Small intestine (tissue), 7 donors: ENCODE measurements at regions not wholly inside any gene's neighbourhood (a gene's known extent, or its start where the extent isn't known, plus 50 kb on each side); places are given as distances from the start of the nearest gene placed in this dataset.

Experiments used
- DNase-seq, 2 donors: peaks; one replicate each; pipeline versions ENCODE4 v3.0.0 to v3.0.0-alpha.2; 2013
- FAIRE-seq: peaks from 2 replicates; lab custom pipeline; 2012; peaks lifted over from hg19 to GRCh38; lab: Jason Lieb, UNC
- H3K27ac ChIP-seq, 3 donors: one replicate each; pipeline ENCODE4 v1.5.1; 2013; ENCODE audit warnings: low read length in 2 of 3, mild to moderate bottlenecking in 2 of 3, control low read depth in 1 of 3, inconsistent platforms in 1 of 3, low read depth in 1 of 3, moderate library complexity in 1 of 3
- H3K27me3 ChIP-seq, 3 donors: one replicate each; pipeline ENCODE4 v1.6.1; 2013; ENCODE audit warnings: low read length in 3 of 3, inconsistent platforms in 1 of 3; ENCODE audit not compliant: control insufficient read depth in 3 of 3, insufficient read depth in 3 of 3
- H3K36me3 ChIP-seq, 3 donors: one replicate each; pipeline ENCODE4 v1.6.1; 2013; ENCODE audit warnings: low read length in 3 of 3, inconsistent platforms in 1 of 3, low read depth in 1 of 3, mild to moderate bottlenecking in 1 of 3, moderate library complexity in 1 of 3; ENCODE audit not compliant: control insufficient read depth in 3 of 3, insufficient read depth in 2 of 3
- H3K4me1 ChIP-seq, 3 donors: one replicate each; pipeline ENCODE4 v1.6.1; 2013; ENCODE audit warnings: low read length in 2 of 3, inconsistent platforms in 1 of 3, low read depth in 1 of 3, mild to moderate bottlenecking in 1 of 3, moderate library complexity in 1 of 3; ENCODE audit not compliant: control insufficient read depth in 3 of 3, insufficient read depth in 2 of 3
- H3K4me3 ChIP-seq, 3 donors: one replicate each; pipeline ENCODE4 v1.5.1; 2013; ENCODE audit warnings: low read length in 3 of 3, control low read depth in 1 of 3, inconsistent platforms in 1 of 3, low read depth in 1 of 3, mild to moderate bottlenecking in 1 of 3, moderate library complexity in 1 of 3
- H3K9me3 ChIP-seq, 2 donors: one replicate each; pipeline ENCODE4 v1.6.1; 2013; ENCODE audit warnings: low read depth in 1 of 2, low read length in 1 of 2; ENCODE audit not compliant: control insufficient read depth in 2 of 2, insufficient read depth in 1 of 2
- WGBS, 3 donors: extraction: QIAGEN DNeasy Blood & Tissue Kit; methylation state at CpG; one replicate each; pipeline ENCODE4 v1.1.7; 2013; 5-methylcytosine and 5-hydroxymethylcytosine counted together
- donor health status: healthy with polysubstance abuse.
- donor health status: control.
- donor health status: control.
- donor health status: Bipolar disorder and iron deficiency.
- donor health status: healthy.

DNA sequence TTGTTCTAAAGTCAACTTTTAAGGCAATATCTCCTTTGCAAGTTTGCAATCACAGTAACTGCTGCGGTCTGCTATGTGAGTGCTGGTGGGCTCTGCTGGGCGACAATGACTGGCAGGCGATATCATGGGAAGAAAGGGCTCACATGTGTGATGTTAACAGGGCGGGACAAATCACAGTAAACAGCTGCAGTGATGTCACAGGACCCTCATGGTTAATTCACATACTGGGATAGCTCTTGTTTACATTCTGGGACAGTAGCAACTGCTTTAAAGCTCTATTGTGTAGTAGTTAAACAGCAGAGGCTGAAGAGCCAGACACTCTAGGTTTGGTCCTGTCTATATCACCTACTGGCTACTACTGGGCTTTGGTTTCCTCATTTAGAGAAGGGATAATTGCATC is 257.2 kb upstream of the ASIC2 start:
- Histone ChIP-seq H3K27me3 (peaks cover 0 to 5% (median 2%) of the 10 kb centered on the region in 3 donors), H3K4me3 (no peak overlapping the region), H3K4me1 (no peaks in the 10 kb centered on the region), H3K36me3 (no peaks in the 10 kb centered on the region), H3K9me3 (no peaks in the 10 kb centered on the region), H3K27ac (no peak overlapping the region)
- no peak for FAIRE-seq
- DNase-seq, result no peak
- 72 to 73% (median 73%) methylated on average over 4 of the region's 4 CpGs for WGBS, 3 donors

DNA sequence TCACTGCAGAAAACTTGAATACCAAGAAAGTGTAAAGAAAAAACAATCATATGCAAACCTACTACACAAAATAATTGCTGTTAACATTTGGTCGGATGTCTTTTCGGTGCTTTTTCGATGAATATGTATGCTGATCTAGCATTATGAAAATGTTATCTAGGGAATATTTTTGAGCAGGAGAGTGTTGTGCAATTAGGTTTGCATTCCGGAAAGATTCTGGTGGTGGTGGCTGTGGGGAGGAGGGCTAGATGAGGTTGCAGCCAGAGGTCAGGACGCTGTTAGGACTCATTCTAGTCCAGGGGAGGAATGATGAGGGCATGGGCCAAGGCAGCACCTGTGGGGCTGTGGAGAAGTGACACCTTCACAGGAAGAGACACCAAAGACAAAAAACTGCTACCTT is 258.0 kb upstream of the ASIC2 start:
- Histone ChIP-seq H3K27me3 (peaks cover 0 to 5% (median 2%) of the 10 kb centered on the region in 3 donors), H3K4me3 (no peak overlapping the region), H3K36me3 (no peaks in the 10 kb centered on the region), H3K27ac (no peak overlapping the region), H3K4me1 (no peaks in the 10 kb centered on the region), H3K9me3 (no peaks in the 10 kb centered on the region)
- 81 to 85% (median 83%) methylated on average over 5 of the region's 5 CpGs for WGBS, 3 donors
- DNase-seq (no peak), FAIRE-seq (no peak)

DNA sequence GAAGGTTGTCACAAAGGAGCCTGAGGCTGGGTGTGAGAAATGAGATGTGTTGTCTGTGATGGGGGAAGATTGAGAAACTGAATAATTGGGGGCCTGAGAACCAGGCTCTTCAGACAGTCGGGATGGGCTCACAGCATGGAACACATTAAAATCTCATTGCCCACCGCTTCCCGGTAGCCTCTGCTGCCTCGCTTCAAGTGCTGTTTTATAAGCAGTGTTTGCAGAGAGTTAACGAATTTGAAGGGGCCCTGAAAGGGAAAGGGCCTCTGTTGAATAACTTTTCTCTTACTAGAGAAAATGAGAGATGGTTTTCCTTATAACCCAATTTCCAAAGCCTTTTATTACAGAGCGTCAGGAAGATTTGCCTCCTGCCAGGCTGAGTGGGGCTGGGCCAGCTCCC is 258.8 kb upstream of the ASIC2 start:
- Histone ChIP-seq H3K4me1 (no peaks in the 10 kb centered on the region), H3K36me3 (no peaks in the 10 kb centered on the region), H3K9me3 (no peaks in the 10 kb centered on the region), H3K27me3 (peaks cover 0 to 5% (median 2%) of the 10 kb centered on the region in 3 donors), H3K4me3 (no peak overlapping the region), H3K27ac (no peak overlapping the region)
- 46 to 55% (median 53%) methylated on average over 6 of the region's 6 CpGs for WGBS, 3 donors
- FAIRE-seq, result no peak
- no peak for DNase-seq

DNA sequence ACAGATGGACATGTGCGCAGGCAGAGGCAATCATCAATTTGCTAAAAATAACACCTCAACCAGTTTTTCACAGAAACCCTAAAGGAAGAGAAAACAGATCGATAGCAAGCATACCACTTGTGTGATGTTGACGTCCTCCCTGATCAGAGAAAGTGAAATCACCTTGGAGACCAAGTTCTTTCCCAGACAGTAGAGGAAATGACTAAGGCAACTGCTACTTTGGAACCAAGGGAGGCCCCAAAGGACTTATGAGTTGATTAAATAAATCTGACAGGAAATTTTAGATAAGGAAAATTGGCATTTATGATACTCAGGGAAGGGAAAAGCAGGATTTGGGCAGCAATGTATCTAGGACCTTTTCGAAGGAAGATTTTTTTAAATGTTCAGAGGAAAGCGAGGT is 267.1 kb upstream of the ASIC2 start:
- Histone ChIP-seq H3K27ac (no peak overlapping the region), H3K4me1 (no peaks in the 10 kb centered on the region), H3K27me3 (no peaks in the 10 kb centered on the region), H3K9me3 (peaks cover 0 to 3% of the 10 kb centered on the region in 2 donors), H3K4me3 (no peak overlapping the region), H3K36me3 (no peaks in the 10 kb centered on the region)
- FAIRE-seq, result no peak
- WGBS, 3 donors, result 66 to 72% (median 72%) methylated on average over 5 of the region's 5 CpGs
- no peak for DNase-seq

DNA sequence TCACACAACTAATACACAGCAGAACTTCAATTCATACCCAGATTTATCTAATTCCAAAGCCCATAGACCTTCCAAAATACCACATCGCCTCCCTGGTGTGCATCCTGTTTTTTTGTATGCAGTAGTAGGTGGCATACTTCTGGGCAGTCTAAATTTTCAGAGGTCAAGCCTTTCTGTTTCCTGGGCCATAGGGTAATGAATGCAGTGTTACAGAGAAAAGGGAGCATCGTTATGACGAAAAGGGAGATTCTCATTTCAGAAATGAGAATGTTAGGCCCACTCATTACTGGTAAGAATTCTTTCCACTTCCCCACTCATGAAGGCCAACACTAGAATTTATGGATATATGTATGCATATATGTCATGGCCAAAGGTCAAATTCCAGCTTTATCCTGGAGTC is 267.8 kb upstream of the ASIC2 start:
- no peaks in the 10 kb centered on the region for H3K4me1 ChIP-seq
- H3K27ac ChIP-seq, result no peak overlapping the region
- H3K4me3 ChIP-seq, result no peak overlapping the region
- no peaks in the 10 kb centered on the region for H3K27me3 ChIP-seq
- no peaks in the 10 kb centered on the region for H3K36me3 ChIP-seq
- H3K9me3 ChIP-seq, result peaks cover 0 to 3% of the 10 kb centered on the region in 2 donors
- 83 to 91% (median 84%) methylated on average over 3 of the region's 3 CpGs for WGBS, 3 donors
- DNase-seq, result peak in 1 of 2 donors; percentile 1
- no peak for FAIRE-seq

DNA sequence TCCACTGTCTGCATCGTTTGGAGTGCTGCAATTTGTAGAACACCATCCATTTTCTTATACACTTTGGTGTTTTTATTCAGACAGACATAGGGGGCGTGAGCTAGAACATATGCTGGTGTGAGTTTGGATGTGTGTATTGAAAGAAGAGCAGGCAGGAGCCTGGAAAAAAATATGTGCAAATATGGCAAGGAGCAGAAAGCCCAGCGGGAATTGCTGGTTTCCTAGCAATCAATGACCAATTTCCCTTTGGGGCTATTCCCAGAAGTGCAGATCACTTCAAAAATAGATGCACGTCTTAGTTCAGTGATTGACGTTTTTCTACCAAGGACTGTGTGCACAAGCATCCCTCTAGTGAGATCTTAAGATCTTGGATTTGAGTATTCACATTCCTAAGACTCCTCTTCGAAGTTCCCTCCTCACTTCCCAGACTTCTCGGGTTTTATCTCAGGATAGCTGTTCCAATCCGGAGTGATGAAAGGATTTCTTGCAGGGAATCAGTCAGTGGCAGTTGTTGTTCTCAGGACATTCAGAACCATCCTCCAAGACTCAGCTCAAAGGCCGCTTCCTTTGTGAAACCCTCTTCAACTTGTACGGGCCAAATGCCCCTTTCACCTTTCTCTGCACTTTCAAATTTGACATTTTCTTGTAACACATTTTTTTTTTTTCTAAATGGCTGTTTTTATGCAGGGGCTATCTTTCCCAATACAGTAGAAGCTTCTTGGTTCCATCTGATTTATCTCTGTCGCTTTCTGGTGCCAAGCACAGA is 268.7 kb upstream of the ASIC2 start:
- H3K4me3 ChIP-seq, result no peak overlapping the region
- H3K27me3 ChIP-seq, result no peaks in the 10 kb centered on the region
- no peak for FAIRE-seq
- peaks cover 0 to 3% of the 10 kb centered on the region in 2 donors for H3K9me3 ChIP-seq
- DNase-seq, result no peak
- H3K36me3 ChIP-seq, result no peaks in the 10 kb centered on the region
- H3K4me1 ChIP-seq, result no peaks in the 10 kb centered on the region
- WGBS, 3 donors, result 55 to 59% (median 55%) methylated on average over 11 of the region's 11 CpGs
- no peak overlapping the region for H3K27ac ChIP-seq

DNA sequence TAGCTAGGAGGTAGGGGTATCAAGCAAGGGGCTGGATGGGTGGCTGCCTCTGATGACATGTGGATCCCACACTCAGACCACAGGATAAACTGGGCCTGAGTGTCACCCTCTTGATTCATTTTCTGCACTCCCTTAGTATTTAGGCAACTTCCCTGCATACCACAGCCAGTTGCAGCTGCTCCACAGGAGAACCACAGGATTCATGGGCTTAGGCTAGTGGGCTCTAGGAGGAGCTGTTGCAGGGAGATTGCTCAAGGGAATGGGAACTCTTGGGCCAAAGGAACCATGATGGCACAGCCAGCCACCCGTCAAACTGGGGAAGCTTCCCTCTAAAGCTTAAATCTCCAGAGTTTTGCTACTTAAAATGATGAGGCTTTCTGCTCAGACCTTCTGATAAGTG is 269.7 kb upstream of the ASIC2 start:
- WGBS, 3 donors, result 56 to 80% (median 70%) methylated on average over 1 of the region's 1 CpG
- no peak overlapping the region for H3K27ac ChIP-seq
- DNase-seq, result peak in 1 of 2 donors; percentile 10
- H3K4me1 ChIP-seq, result no peaks in the 10 kb centered on the region
- no peaks in the 10 kb centered on the region for H3K27me3 ChIP-seq
- H3K4me3 ChIP-seq, result no peak overlapping the region
- H3K36me3 ChIP-seq, result no peaks in the 10 kb centered on the region
- peaks cover 0 to 3% of the 10 kb centered on the region in 2 donors for H3K9me3 ChIP-seq
- no peak for FAIRE-seq

DNA sequence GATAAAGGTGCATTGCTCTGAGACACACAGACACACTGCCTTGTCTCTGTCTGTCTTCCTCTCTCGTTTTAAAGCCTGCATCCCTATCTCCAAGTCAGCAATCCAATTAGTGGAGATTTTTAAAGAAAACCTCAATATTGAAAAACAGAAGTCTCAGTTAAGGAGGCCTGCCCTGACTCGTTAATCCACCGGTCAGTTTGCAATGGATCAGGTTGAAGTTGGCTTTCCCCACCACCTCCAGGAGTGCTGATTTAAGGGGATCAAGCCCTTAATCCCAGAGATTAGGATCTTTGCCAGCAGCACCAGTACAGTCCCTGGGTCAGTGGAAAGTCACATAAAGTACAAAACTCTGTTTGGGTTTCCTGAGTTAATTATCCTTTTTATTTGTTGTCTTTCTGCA is 271.1 kb upstream of the ASIC2 start:
- Histone ChIP-seq H3K4me3 (no peak overlapping the region), H3K36me3 (no peaks in the 10 kb centered on the region), H3K27ac (no peak overlapping the region), H3K9me3 (no peaks in the 10 kb centered on the region), H3K27me3 (no peaks in the 10 kb centered on the region), H3K4me1 (no peaks in the 10 kb centered on the region)
- no peak for DNase-seq
- 64 to 76% (median 70%) methylated on average over 3 of the region's 3 CpGs for WGBS, 3 donors
- no peak for FAIRE-seq

DNA sequence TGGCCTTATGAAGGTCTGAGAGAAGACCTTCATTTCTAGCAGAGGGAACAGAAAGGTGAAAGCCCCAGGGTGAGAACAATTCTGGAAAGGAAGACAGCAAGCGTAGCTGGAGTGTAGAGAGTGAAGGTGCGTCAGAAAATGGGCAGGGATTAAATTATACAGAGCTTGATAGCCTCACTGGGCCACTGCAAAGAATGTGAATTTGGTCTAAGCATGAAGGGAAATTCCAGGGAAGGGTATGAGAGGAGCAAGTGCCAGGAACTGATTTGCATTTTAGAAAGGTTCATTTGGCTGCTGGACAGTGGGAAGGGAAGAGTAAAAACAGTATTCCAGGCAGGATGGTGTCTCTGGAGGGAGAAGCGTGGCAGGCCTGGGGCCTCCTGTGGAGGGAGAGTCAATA is 274.1 kb upstream of the ASIC2 start:
- no peak for FAIRE-seq
- no peaks in the 10 kb centered on the region for H3K4me1 ChIP-seq
- no peak for DNase-seq
- 70 to 81% (median 77%) methylated on average over 3 of the region's 3 CpGs for WGBS, 3 donors
- H3K27ac ChIP-seq, result no peak overlapping the region
- H3K27me3 ChIP-seq, result no peaks in the 10 kb centered on the region
- no peaks in the 10 kb centered on the region for H3K9me3 ChIP-seq
- no peak overlapping the region for H3K4me3 ChIP-seq
- no peaks in the 10 kb centered on the region for H3K36me3 ChIP-seq
